ENCODE measurements at regions not wholly inside any gene's neighbourhood (a gene's known extent, or its start where the extent isn't known, plus 50 kb on each side); places are given as distances from the start of the nearest gene placed in this dataset.

GRCh38 chr10:36817898-36818297 lies 307.5 kb upstream of the ANKRD30A start:
- intact Hi-C loops (cut with micrococcal nuclease) = no loop called here
- Mint-ChIP-seq H3K9me3 (peaks cover 2% of the 10 kb centered on the region), H3K27ac (no peak overlapping the region), H3K4me3 (no peak overlapping the region), H3K36me3 (ENCODE audit: low read depth) (no peaks in the 10 kb centered on the region), H3K4me1 (no peaks in the 10 kb centered on the region), H3K27me3 (no peaks in the 10 kb centered on the region)
- ATAC-seq (ENCODE audit: low read depth) = no peak
- CTCF ChIA-PET = no interaction called here
- TF ChIP-seq CTCF (IDR thresholded peaks at IDR 0.05) = no peak
- POLR2A ChIA-PET = no interaction called here
- DNase-seq = no peak

- DNase-seq (no peak), ATAC-seq (ENCODE audit: low read depth) (no peak)
- intact Hi-C loops (cut with micrococcal nuclease) = no loop called here
- no peak for TF ChIP-seq CTCF (IDR thresholded peaks at IDR 0.05)
- no peaks in the 10 kb centered on the region for H3K27me3 Mint-ChIP-seq
- peaks cover 2% of the 10 kb centered on the region for H3K9me3 Mint-ChIP-seq
- no peak overlapping the region for H3K27ac Mint-ChIP-seq
- no peak overlapping the region for H3K4me3 Mint-ChIP-seq
- H3K36me3 Mint-ChIP-seq (ENCODE audit: low read depth) = no peaks in the 10 kb centered on the region
- ChIA-PET POLR2A (no interaction called here), CTCF (no interaction called here)
- no peaks in the 10 kb centered on the region for H3K4me1 Mint-ChIP-seq
These were observed 316.6 kb upstream of the ANKRD30A start for GRCh38 chr10:36808625-36809362.

GRCh38 chr10:36803229-36803628 lies 322.2 kb upstream of the ANKRD30A start:
- Mint-ChIP-seq H3K27ac (no peak overlapping the region), H3K9me3 (peaks cover 5% of the 10 kb centered on the region), H3K36me3 (ENCODE audit: low read depth) (no peaks in the 10 kb centered on the region), H3K27me3 (no peaks in the 10 kb centered on the region), H3K4me3 (no peak overlapping the region), H3K4me1 (no peaks in the 10 kb centered on the region)
- no peak for DNase-seq
- ChIA-PET CTCF (no interaction called here), POLR2A (no interaction called here)
- no peak for TF ChIP-seq CTCF (IDR thresholded peaks at IDR 0.05)
- intact Hi-C loops (cut with micrococcal nuclease) = no loop called here
- ATAC-seq (ENCODE audit: low read depth) = no peak

GRCh38 chr10:36802490-36803153 lies 322.8 kb upstream of the ANKRD30A start:
- ATAC-seq (ENCODE audit: low read depth) (no peak), DNase-seq (no peak)
- TF ChIP-seq CTCF (IDR thresholded peaks at IDR 0.05) = no peak
- peaks cover 5% of the 10 kb centered on the region for H3K9me3 Mint-ChIP-seq
- no peak overlapping the region for H3K27ac Mint-ChIP-seq
- H3K36me3 Mint-ChIP-seq (ENCODE audit: low read depth) = no peaks in the 10 kb centered on the region
- H3K4me1 Mint-ChIP-seq = no peaks in the 10 kb centered on the region
- H3K27me3 Mint-ChIP-seq = no peaks in the 10 kb centered on the region
- POLR2A ChIA-PET = no interaction called here
- intact Hi-C loops (cut with micrococcal nuclease) = no loop called here
- CTCF ChIA-PET = no interaction called here
- no peak overlapping the region for H3K4me3 Mint-ChIP-seq

- DNase-seq (no peak), ATAC-seq (ENCODE audit: low read depth) (no peak)
- Mint-ChIP-seq H3K9me3 (peaks cover 5% of the 10 kb centered on the region), H3K4me3 (no peak overlapping the region), H3K36me3 (ENCODE audit: low read depth) (no peaks in the 10 kb centered on the region), H3K4me1 (no peaks in the 10 kb centered on the region), H3K27ac (no peak overlapping the region), H3K27me3 (no peaks in the 10 kb centered on the region)
- intact Hi-C loops (cut with micrococcal nuclease) = no loop called here
- TF ChIP-seq CTCF (IDR thresholded peaks at IDR 0.05) = no peak
- POLR2A ChIA-PET = no interaction called here
- CTCF ChIA-PET = no interaction called here
These were observed 323.7 kb upstream of the ANKRD30A start for GRCh38 chr10:36801660-36802059.
